GM12892 (cell line): ENCODE measurements at regions not wholly inside any gene's neighbourhood (a gene's known extent, or its start where the extent isn't known, plus 50 kb on each side); places are given as distances from the start of the nearest gene placed in this dataset.
"Not testable (repeated sequence)": the region's sequence is repeated elsewhere in the genome, so short reads cannot be mapped to it uniquely, and the experiment has no call there.

ENCODE experiments used
- DNase-seq: peaks from one replicate; pipeline ENCODE4 v3.0.0; 2011; ENCODE audit not compliant: insufficient read length
- FAIRE-seq: peaks from 2 replicates; lab custom pipeline; 2011; peaks lifted over from hg19 to GRCh38; lab: Jason Lieb, UNC
- POLR2A ChIP-seq: IDR thresholded peaks from 2 replicates; pipeline ENCODE4 v1.6.1; 2011; ENCODE audit warnings: low read depth, low read length, control low read depth
- POLR2AphosphoS5 ChIP-seq: IDR thresholded peaks from 2 replicates; pipeline ENCODE4 v1.6.1; 2011; ENCODE audit warnings: low read depth, low read length, control low read depth
- TAF1 ChIP-seq: IDR thresholded peaks from 2 replicates; pipeline ENCODE4 v1.6.1; 2011; ENCODE audit warnings: low read depth, mild to moderate bottlenecking, control low read depth, low read length, borderline replicate concordance

- DNase-seq (no peak), FAIRE-seq (no peak)
- TF ChIP-seq TAF1 (no peak), POLR2AphosphoS5 (no peak), POLR2A (no peak)
These were observed 366.8 kb downstream of the DLEU7 start for GRCh38 chr13:50476577-50477285.

DNA sequence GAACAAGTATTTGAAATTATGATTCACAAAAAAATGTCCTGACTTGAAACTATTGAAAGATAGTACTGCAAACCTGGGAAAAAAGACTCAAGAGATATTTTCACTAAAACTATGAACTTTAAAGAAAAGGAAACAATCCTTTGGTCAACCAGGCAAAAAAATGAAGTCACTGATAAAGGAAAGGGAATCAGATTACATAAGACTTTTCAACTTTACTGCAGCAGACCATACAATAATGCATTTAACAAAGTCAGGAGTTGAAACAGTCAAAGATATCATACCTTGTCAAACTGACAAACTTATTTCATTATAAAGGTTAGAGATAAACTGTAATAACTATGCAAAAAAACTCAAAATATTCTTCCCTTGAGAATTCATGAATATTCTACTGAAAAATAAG is 361.6 kb downstream of the DLEU7 start:
- DNase-seq (no peak), FAIRE-seq (no peak)
- no peak for TF ChIP-seq POLR2AphosphoS5
- no peak for TF ChIP-seq TAF1
- TF ChIP-seq POLR2A = no peak

- FAIRE-seq = no peak
- TF ChIP-seq TAF1 = no peak
- no peak for TF ChIP-seq POLR2A
- no peak for TF ChIP-seq POLR2AphosphoS5
- no peak for DNase-seq
These were observed 360.1 kb downstream of the DLEU7 start for GRCh38 chr13:50483416-50483815.

DNA sequence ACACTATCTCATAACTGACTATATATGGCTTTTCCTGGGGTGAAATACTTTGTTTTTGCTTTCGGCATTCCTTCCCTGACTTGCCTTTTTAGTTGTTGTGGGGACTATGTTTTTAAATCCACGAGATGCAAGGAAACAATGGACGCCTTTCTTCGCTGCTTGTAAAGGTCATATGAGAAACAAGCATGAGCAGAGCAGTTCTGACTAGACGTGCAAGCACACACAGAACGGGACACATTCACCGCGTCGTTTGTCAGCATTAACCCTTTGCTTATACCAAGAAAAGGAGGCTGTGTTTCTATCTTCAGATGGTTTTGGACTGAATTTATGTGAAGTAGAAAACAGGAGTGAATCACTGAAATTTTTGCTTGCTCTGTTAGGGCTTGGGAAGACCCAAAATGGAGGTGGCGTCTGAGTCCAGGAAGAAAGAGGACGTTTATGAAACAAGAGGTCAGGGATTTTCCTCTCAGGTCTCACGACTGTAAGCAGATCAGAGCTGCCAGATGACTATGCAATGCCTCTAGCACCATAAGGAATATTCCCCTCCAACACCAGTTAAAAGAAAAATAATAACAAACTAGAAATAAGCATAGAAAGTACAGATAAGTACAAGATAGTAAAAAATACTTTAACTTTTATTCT is 358.9 kb downstream of the DLEU7 start:
- TF ChIP-seq POLR2A (no peak), TAF1 (no peak)
- FAIRE-seq = no peak

GRCh38 chr13:50485979-50486935 is 357.2 kb downstream of the DLEU7 start:
- TF ChIP-seq POLR2A (no peak), TAF1 (no peak), POLR2AphosphoS5 (no peak)
- DNase-seq (no peak), FAIRE-seq (no peak)

More for the DNA sequence above, 358.9 kb downstream of the DLEU7 start:
- no peak for DNase-seq

- TF ChIP-seq TAF1 (no peak), POLR2AphosphoS5 (no peak), POLR2A (no peak)
- FAIRE-seq = no peak
- no peak for DNase-seq
These were observed 349.8 kb downstream of the DLEU7 start for GRCh38 chr13:50493683-50494082.

DNA sequence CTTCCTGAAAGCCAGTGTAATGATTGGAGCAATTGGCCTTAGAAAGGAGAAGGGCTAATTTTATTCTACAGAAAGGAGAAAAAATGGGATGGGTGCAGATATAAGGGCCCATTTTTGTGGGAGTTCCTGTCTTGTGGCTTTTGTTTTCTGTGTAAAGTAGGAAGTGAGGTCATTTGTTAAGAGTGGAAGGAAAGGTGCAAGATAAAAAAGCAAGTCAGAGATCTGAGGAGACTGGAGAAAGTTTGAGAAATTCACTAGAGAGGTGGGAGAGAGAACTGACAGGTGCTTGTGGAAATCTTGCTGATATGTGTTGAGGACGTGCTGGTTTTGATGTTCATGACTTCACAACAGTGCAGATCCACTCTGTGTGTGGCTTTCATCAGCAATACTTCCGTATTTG is 349.4 kb downstream of the DLEU7 start:
- TF ChIP-seq POLR2A (no peak), TAF1 (no peak), POLR2AphosphoS5 (no peak)
- no peak for DNase-seq
- FAIRE-seq = no peak

DNA sequence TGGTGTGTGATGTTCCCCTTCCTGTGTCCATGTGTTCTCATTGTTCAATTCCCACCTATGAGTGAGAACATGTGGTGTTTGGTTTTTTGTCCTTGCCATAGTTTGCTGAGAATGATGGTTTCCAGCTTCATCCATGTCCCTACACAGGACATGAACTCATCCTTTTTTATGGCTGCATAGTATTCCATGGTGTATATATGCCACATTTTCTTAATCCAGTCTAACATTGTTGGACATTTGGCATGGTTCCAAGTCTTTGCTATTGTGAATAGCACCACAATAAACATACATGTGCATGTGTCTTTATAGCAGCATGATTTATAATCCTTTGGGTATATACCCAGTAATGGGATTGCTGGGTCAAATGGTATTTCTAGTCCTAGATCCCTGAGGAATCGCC is 340.3 kb downstream of the DLEU7 start:
- FAIRE-seq, DNase-seq: not testable (repeated sequence)

DNA sequence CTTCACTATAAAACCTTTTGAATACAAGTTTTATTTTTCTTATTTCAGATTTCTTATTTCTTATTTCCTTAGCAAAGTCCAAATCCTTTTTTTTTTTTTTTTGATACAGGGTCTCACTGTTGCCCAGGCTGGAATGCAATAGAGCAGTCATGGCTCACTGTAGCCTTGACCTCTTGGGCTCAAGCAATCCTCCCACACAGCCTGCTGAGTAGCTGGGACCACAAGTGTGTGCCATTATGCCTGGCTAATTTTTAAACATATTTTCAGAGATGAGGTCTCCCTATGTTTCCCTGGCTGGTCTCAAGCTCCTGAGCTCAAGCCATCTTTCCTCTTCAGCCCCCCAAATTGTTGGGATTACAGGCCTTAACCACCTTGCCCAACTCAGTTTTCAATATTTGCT is 334.3 kb downstream of the DLEU7 start:
- DNase-seq (no peak), FAIRE-seq (no peak)
- no peak for TF ChIP-seq TAF1
- no peak for TF ChIP-seq POLR2A

GRCh38 chr13:50509771-50510441 is 333.6 kb downstream of the DLEU7 start:
- DNase-seq (no peak), FAIRE-seq (no peak)
- no peak for TF ChIP-seq TAF1
- TF ChIP-seq POLR2A = no peak
- no peak for TF ChIP-seq POLR2AphosphoS5

DNA sequence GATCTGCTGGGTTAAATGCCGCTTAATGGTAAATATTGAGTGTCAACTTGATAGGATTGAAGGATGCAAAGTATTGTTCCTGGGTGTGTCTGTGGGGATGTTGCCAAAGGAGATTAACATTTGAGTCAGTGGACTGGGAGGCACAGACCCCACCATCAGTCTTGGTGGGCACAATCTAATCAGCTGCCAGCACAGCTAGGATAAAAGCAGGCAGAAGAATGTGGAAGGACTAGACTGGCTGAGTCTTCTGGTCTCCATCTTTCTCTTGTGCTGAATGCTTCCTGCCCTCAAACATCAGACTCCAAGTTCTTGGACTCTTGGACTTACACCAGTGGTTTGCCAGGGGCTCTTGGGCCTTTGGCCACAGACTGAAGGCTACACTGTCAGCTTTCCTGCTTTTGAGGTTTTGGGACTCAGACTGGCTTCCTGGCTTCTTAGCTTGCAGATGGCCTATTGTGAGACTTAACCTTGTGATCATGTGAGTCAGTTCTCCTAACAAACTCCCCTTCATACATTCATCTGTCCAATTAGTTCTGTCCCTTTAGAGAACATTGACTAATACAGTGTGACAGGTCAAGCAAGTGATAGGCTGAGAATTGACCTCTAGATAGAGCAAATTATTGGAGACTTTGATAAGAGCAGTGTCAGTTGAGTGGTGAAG is 332.5 kb downstream of the DLEU7 start:
- FAIRE-seq, DNase-seq: not testable (repeated sequence)
